Mammary epithelial cell (primary cell): ENCODE measurements at regions not wholly inside any gene's neighbourhood (a gene's known extent, or its start where the extent isn't known, plus 50 kb on each side); places are given as distances from the start of the nearest gene placed in this dataset.

Experiments
- CTCF ChIP-seq, 2 donors: IDR thresholded peaks in 1 of 2; conservative IDR thresholded peaks in 1 of 2; 2 replicates each; pipeline ENCODE4 v1.5.1; 2011 to 2012; ENCODE audit warnings: inconsistent platforms in 2 of 2, low read length in 2 of 2, mild to moderate bottlenecking in 2 of 2, control low read depth in 1 of 2, low read depth in 1 of 2; ENCODE audit not compliant: insufficient read depth in 1 of 2; ENCODE audit errors: extremely low read depth in 1 of 2
- EZH2 ChIP-seq: IDR thresholded peaks from 2 replicates; pipeline ENCODE4 v1.6.1; 2012; ENCODE audit warnings: low read length, inconsistent platforms, borderline replicate concordance

- no peak for TF ChIP-seq CTCF (conservative IDR thresholded peaks at IDR 0.05 in 1 of 2, IDR thresholded peaks at IDR 0.05 in 1 of 2; ENCODE audit: extremely low read depth in 1 of 2, insufficient read depth in 1 of 2, low read depth in 1 of 2, low read length in 2 of 2)
- no peak for TF ChIP-seq EZH2
Measured at GRCh38 chr6:15158821-15159619, 86.8 kb upstream of the JARID2 start.
